Tibial nerve (tissue), 4 donors: ENCODE measurements at regions not wholly inside any gene's neighbourhood (a gene's known extent, or its start where the extent isn't known, plus 50 kb on each side); places are given as distances from the start of the nearest gene placed in this dataset.

Experiments
- EP300 ChIP-seq, 2 donors: sonication (generic); formaldehyde crosslinking; IDR thresholded peaks; one replicate each; pipeline ENCODE4 v1.6.1; 2017; ENCODE audit warnings: antibody characterized with exemption in 2 of 2, mild to moderate bottlenecking in 1 of 2
- POLR2A ChIP-seq, 2 donors: fragments of 450-650 bp; IDR thresholded peaks; one replicate each; pipeline ENCODE4 v1.6.1; 2017; ENCODE audit warnings: antibody characterized with exemption in 2 of 2, mild to moderate bottlenecking in 2 of 2, moderate library complexity in 2 of 2
- TF ChIP-seq, protein P1 (sequence below), 5 experiments: fragments of 200-600 bp in 3 of 5; fragments of 450-650 bp in 2 of 5; sonication (generic) in 3 of 5; IDR thresholded peaks; one replicate each; pipeline ENCODE4 v1.5.1; 2016 to 2019; ENCODE audit warnings: antibody characterized with exemption in 5 of 5, mild to moderate bottlenecking in 3 of 5, moderate library complexity in 2 of 5

DNA sequence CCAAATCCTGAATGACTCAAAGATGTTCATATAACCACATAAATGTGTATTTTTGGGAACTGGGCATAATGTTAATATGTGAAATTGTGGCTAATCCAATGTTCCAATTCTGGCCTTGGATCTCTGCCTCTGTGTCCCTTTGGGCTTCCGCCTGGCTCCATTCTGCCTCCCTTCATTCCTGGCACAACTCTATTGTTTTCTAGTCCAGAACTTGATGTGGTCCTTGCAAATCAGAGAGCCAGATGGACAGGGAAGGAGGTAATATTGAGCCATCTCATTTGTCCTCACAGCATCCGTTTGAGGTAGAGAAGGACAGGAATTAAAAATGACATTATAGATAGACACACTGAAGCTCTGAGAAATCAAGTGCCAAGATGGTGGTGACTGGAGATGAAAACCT is 355.7 kb upstream of the TBL1XR1 start:
- TF ChIP-seq, protein P1, sequence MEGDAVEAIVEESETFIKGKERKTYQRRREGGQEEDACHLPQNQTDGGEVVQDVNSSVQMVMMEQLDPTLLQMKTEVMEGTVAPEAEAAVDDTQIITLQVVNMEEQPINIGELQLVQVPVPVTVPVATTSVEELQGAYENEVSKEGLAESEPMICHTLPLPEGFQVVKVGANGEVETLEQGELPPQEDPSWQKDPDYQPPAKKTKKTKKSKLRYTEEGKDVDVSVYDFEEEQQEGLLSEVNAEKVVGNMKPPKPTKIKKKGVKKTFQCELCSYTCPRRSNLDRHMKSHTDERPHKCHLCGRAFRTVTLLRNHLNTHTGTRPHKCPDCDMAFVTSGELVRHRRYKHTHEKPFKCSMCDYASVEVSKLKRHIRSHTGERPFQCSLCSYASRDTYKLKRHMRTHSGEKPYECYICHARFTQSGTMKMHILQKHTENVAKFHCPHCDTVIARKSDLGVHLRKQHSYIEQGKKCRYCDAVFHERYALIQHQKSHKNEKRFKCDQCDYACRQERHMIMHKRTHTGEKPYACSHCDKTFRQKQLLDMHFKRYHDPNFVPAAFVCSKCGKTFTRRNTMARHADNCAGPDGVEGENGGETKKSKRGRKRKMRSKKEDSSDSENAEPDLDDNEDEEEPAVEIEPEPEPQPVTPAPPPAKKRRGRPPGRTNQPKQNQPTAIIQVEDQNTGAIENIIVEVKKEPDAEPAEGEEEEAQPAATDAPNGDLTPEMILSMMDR (IDR thresholded peaks at IDR 0.05) = no peak
- TF ChIP-seq POLR2A (IDR thresholded peaks at IDR 0.05) (no peak), EP300 (IDR thresholded peaks at IDR 0.05) (no peak)
